ENCODE measurements at regions not wholly inside any gene's neighbourhood (a gene's known extent, or its start where the extent isn't known, plus 50 kb on each side); places are given as distances from the start of the nearest gene placed in this dataset.

GRCh38 chr15:97096303-97096835, 765.9 kb downstream of the NR2F2 start:
- no TSS peak for BruUV-seq (replicated peaks)
- Histone ChIP-seq H3K27ac (ENCODE audit: low read depth, low read length, poor library complexity, severe bottlenecking) (no peak overlapping the region), H3K9me3 (ENCODE audit: low read length) (no peaks in the 10 kb centered on the region), H3K79me2 (ENCODE audit: insufficient read depth, low read depth, low read length) (no peaks in the 10 kb centered on the region), H3K4me2 (ENCODE audit: low read length) (no peak overlapping the region), H2AFZ (ENCODE audit: low read length) (no peak overlapping the region), H3K4me1 (ENCODE audit: insufficient read depth, low read length, poor library complexity, severe bottlenecking) (no peaks in the 10 kb centered on the region), H4K20me1 (ENCODE audit: insufficient read depth, low read length) (no peaks in the 10 kb centered on the region), H3K9me2 (ENCODE audit: insufficient read depth, low read length) (no peaks in the 10 kb centered on the region), H3K4me3 (ENCODE audit: low read depth, low read length, poor library complexity, severe bottlenecking) (no peak overlapping the region), H3K36me3 (ENCODE audit: insufficient read depth, low read length) (no peaks in the 10 kb centered on the region)
- no peak for DNase-seq (ENCODE audit: low spot score)
- TF ChIP-seq, protein P1, sequence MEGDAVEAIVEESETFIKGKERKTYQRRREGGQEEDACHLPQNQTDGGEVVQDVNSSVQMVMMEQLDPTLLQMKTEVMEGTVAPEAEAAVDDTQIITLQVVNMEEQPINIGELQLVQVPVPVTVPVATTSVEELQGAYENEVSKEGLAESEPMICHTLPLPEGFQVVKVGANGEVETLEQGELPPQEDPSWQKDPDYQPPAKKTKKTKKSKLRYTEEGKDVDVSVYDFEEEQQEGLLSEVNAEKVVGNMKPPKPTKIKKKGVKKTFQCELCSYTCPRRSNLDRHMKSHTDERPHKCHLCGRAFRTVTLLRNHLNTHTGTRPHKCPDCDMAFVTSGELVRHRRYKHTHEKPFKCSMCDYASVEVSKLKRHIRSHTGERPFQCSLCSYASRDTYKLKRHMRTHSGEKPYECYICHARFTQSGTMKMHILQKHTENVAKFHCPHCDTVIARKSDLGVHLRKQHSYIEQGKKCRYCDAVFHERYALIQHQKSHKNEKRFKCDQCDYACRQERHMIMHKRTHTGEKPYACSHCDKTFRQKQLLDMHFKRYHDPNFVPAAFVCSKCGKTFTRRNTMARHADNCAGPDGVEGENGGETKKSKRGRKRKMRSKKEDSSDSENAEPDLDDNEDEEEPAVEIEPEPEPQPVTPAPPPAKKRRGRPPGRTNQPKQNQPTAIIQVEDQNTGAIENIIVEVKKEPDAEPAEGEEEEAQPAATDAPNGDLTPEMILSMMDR (conservative IDR thresholded peaks at IDR 0.05; ENCODE audit: low read length) = no peak
- TF ChIP-seq EZH2phosphoT487 (IDR thresholded peaks at IDR 0.05; ENCODE audit: borderline replicate concordance, low read depth, low read length) = no peak
- intact Hi-C loops (cut with micrococcal nuclease; ENCODE audit: unreplicated experiment) = no loop called here
- CTCF ChIA-PET (ENCODE audit: unreplicated experiment) = no interaction called here
- POLR2A ChIA-PET = interaction anchor here (0.7 to 1.2 kb wide), 3 partner anchors 11 to 109 kb away, joined by 3 to 4 read pairs (median 4); no protein-coding TSS in a partner anchor

GRCh38 chr15:97099040-97099439, 768.5 kb downstream of the NR2F2 start:
- Histone ChIP-seq H2AFZ (ENCODE audit: low read length) (no peak overlapping the region), H3K4me3 (ENCODE audit: low read depth, low read length, poor library complexity, severe bottlenecking) (no peak overlapping the region), H4K20me1 (ENCODE audit: insufficient read depth, low read length) (no peaks in the 10 kb centered on the region), H3K9me3 (ENCODE audit: low read length) (no peaks in the 10 kb centered on the region), H3K4me1 (ENCODE audit: insufficient read depth, low read length, poor library complexity, severe bottlenecking) (no peaks in the 10 kb centered on the region), H3K4me2 (ENCODE audit: low read length) (no peak overlapping the region), H3K9me2 (ENCODE audit: insufficient read depth, low read length) (no peaks in the 10 kb centered on the region), H3K36me3 (ENCODE audit: insufficient read depth, low read length) (no peaks in the 10 kb centered on the region), H3K27ac (ENCODE audit: low read depth, low read length, poor library complexity, severe bottlenecking) (no peak overlapping the region), H3K79me2 (ENCODE audit: insufficient read depth, low read depth, low read length) (no peaks in the 10 kb centered on the region)
- ChIA-PET POLR2A (no interaction called here), CTCF (ENCODE audit: unreplicated experiment) (no interaction called here)
- no TSS peak for BruUV-seq (replicated peaks)
- DNase-seq (ENCODE audit: low spot score) = no peak
- TF ChIP-seq, protein P1 (conservative IDR thresholded peaks at IDR 0.05; ENCODE audit: low read length) = no peak
- TF ChIP-seq EZH2phosphoT487 (IDR thresholded peaks at IDR 0.05; ENCODE audit: borderline replicate concordance, low read depth, low read length) = no peak
- intact Hi-C loops (cut with micrococcal nuclease; ENCODE audit: unreplicated experiment) = no loop called here

GRCh38 chr15:97101572-97101971, 771.1 kb downstream of the NR2F2 start:
- no peak overlapping the region for H3K4me3 ChIP-seq (ENCODE audit: low read depth, low read length, poor library complexity, severe bottlenecking)
- ChIA-PET CTCF (ENCODE audit: unreplicated experiment) (no interaction called here), POLR2A (no interaction called here)
- no peak overlapping the region for H3K4me2 ChIP-seq (ENCODE audit: low read length)
- H3K9me2 ChIP-seq (ENCODE audit: insufficient read depth, low read length) = no peaks in the 10 kb centered on the region
- DNase-seq (ENCODE audit: low spot score) = no peak
- BruUV-seq (replicated peaks) = no TSS peak
- H3K9me3 ChIP-seq (ENCODE audit: low read length) = no peaks in the 10 kb centered on the region
- intact Hi-C loops (cut with micrococcal nuclease; ENCODE audit: unreplicated experiment) = no loop called here
- H2AFZ ChIP-seq (ENCODE audit: low read length) = no peak overlapping the region
- no peaks in the 10 kb centered on the region for H4K20me1 ChIP-seq (ENCODE audit: insufficient read depth, low read length)
- TF ChIP-seq, protein P1 (conservative IDR thresholded peaks at IDR 0.05; ENCODE audit: low read length) = no peak
- no peak for TF ChIP-seq EZH2phosphoT487 (IDR thresholded peaks at IDR 0.05; ENCODE audit: borderline replicate concordance, low read depth, low read length)
- H3K4me1 ChIP-seq (ENCODE audit: insufficient read depth, low read length, poor library complexity, severe bottlenecking) = no peaks in the 10 kb centered on the region
- no peaks in the 10 kb centered on the region for H3K79me2 ChIP-seq (ENCODE audit: insufficient read depth, low read depth, low read length)
- H3K27ac ChIP-seq (ENCODE audit: low read depth, low read length, poor library complexity, severe bottlenecking) = no peak overlapping the region
- H3K36me3 ChIP-seq (ENCODE audit: insufficient read depth, low read length) = no peaks in the 10 kb centered on the region
